ENCODE measurements at regions not wholly inside any gene's neighbourhood (a gene's known extent, or its start where the extent isn't known, plus 50 kb on each side); places are given as distances from the start of the nearest gene placed in this dataset.

- H3K4me1 ChIP-seq (ENCODE audit: control insufficient read depth in 1 of 2, insufficient read depth in 2 of 2, low read length in 2 of 2) = peaks cover 0 to 2% of the 10 kb centered on the region in 2 donors
- 39 to 43% methylated on average over 16 of the region's 16 CpGs for WGBS, 2 donors
- H3K9me3 ChIP-seq (ENCODE audit: control insufficient read depth, low read length) = no peaks in the 10 kb centered on the region
- DNase-seq (no peak), ATAC-seq (ENCODE audit: low FRiP score) (no peak)
- no peaks in the 10 kb centered on the region for H3K36me3 ChIP-seq (ENCODE audit: control insufficient read depth in 1 of 2, insufficient read depth in 2 of 2, low read length in 1 of 2)
- no peak overlapping the region for H3K27ac ChIP-seq (ENCODE audit: low read depth in 1 of 2, low read length in 2 of 2)
- intact Hi-C loops (cut with DNase I) = no loop called here
- no peaks in the 10 kb centered on the region for H3K27me3 ChIP-seq (ENCODE audit: control insufficient read depth in 1 of 2, insufficient read depth in 2 of 2, low read length in 1 of 2)
- peak overlapping the region in 1 of 2 donors; percentile 1 for H3K4me3 ChIP-seq (ENCODE audit: low read length in 2 of 2)
Measured at GRCh38 chr1:87685311-87686135, 356.8 kb downstream of the LMO4 start.

GRCh38 chr1:87686136-87686495 lies 357.4 kb downstream of the LMO4 start:
- DNase-seq = no peak
- WGBS, 2 donors = 84 to 86% methylated on average over 1 of the region's 1 CpG
- Histone ChIP-seq H3K4me1 (ENCODE audit: control insufficient read depth in 1 of 2, insufficient read depth in 2 of 2, low read length in 2 of 2) (peaks cover 0 to 2% of the 10 kb centered on the region in 2 donors), H3K36me3 (ENCODE audit: control insufficient read depth in 1 of 2, insufficient read depth in 2 of 2, low read length in 1 of 2) (no peaks in the 10 kb centered on the region), H3K27me3 (ENCODE audit: control insufficient read depth in 1 of 2, insufficient read depth in 2 of 2, low read length in 1 of 2) (no peaks in the 10 kb centered on the region), H3K9me3 (ENCODE audit: control insufficient read depth, low read length) (no peaks in the 10 kb centered on the region), H3K4me3 (ENCODE audit: low read length in 2 of 2) (no peak overlapping the region), H3K27ac (ENCODE audit: low read depth in 1 of 2, low read length in 2 of 2) (no peak overlapping the region)
- ATAC-seq (ENCODE audit: low FRiP score) = no peak
- intact Hi-C loops (cut with DNase I) = no loop called here

GRCh38 chr1:87686671-87687070 lies 358.0 kb downstream of the LMO4 start:
- intact Hi-C loops (cut with DNase I) = no loop called here
- no peak for DNase-seq
- ATAC-seq (ENCODE audit: low FRiP score) = no peak
- Histone ChIP-seq H3K36me3 (ENCODE audit: control insufficient read depth in 1 of 2, insufficient read depth in 2 of 2, low read length in 1 of 2) (no peaks in the 10 kb centered on the region), H3K4me3 (ENCODE audit: low read length in 2 of 2) (no peak overlapping the region), H3K9me3 (ENCODE audit: control insufficient read depth, low read length) (no peaks in the 10 kb centered on the region), H3K27me3 (ENCODE audit: control insufficient read depth in 1 of 2, insufficient read depth in 2 of 2, low read length in 1 of 2) (no peaks in the 10 kb centered on the region), H3K4me1 (ENCODE audit: control insufficient read depth in 1 of 2, insufficient read depth in 2 of 2, low read length in 2 of 2) (peaks cover 0 to 2% of the 10 kb centered on the region in 2 donors), H3K27ac (ENCODE audit: low read depth in 1 of 2, low read length in 2 of 2) (no peak overlapping the region)
- WGBS, 2 donors = 76 to 81% methylated on average over 1 of the region's 1 CpG

- no peak overlapping the region for H3K4me3 ChIP-seq (ENCODE audit: low read length in 2 of 2)
- intact Hi-C loops (cut with DNase I) = no loop called here
- no peak for DNase-seq
- no peaks in the 10 kb centered on the region for H3K9me3 ChIP-seq (ENCODE audit: control insufficient read depth, low read length)
- WGBS, 2 donors = 96 to 97% methylated on average over 5 of the region's 5 CpGs
- no peak for ATAC-seq (ENCODE audit: low FRiP score)
- H3K27me3 ChIP-seq (ENCODE audit: control insufficient read depth in 1 of 2, insufficient read depth in 2 of 2, low read length in 1 of 2) = no peaks in the 10 kb centered on the region
- H3K4me1 ChIP-seq (ENCODE audit: control insufficient read depth in 1 of 2, insufficient read depth in 2 of 2, low read length in 2 of 2) = no peaks in the 10 kb centered on the region
- no peak overlapping the region for H3K27ac ChIP-seq (ENCODE audit: low read depth in 1 of 2, low read length in 2 of 2)
- no peaks in the 10 kb centered on the region for H3K36me3 ChIP-seq (ENCODE audit: control insufficient read depth in 1 of 2, insufficient read depth in 2 of 2, low read length in 1 of 2)
Measured at GRCh38 chr1:87688136-87688535, 359.5 kb downstream of the LMO4 start.

- no peak for ATAC-seq (ENCODE audit: low FRiP score)
- Histone ChIP-seq H3K4me1 (ENCODE audit: control insufficient read depth in 1 of 2, insufficient read depth in 2 of 2, low read length in 2 of 2) (no peaks in the 10 kb centered on the region), H3K9me3 (ENCODE audit: control insufficient read depth, low read length) (no peaks in the 10 kb centered on the region), H3K36me3 (ENCODE audit: control insufficient read depth in 1 of 2, insufficient read depth in 2 of 2, low read length in 1 of 2) (no peaks in the 10 kb centered on the region), H3K27ac (ENCODE audit: low read depth in 1 of 2, low read length in 2 of 2) (no peak overlapping the region), H3K4me3 (ENCODE audit: low read length in 2 of 2) (no peak overlapping the region), H3K27me3 (ENCODE audit: control insufficient read depth in 1 of 2, insufficient read depth in 2 of 2, low read length in 1 of 2) (no peaks in the 10 kb centered on the region)
- intact Hi-C loops (cut with DNase I) = no loop called here
- DNase-seq = no peak
Measured at GRCh38 chr1:87689487-87689886, 360.8 kb downstream of the LMO4 start.

- no peak overlapping the region for H3K27ac ChIP-seq (ENCODE audit: low read depth in 1 of 2, low read length in 2 of 2)
- H3K4me1 ChIP-seq (ENCODE audit: control insufficient read depth in 1 of 2, insufficient read depth in 2 of 2, low read length in 2 of 2) = no peaks in the 10 kb centered on the region
- WGBS, 2 donors = 76 to 82% methylated on average over 2 of the region's 2 CpGs
- H3K36me3 ChIP-seq (ENCODE audit: control insufficient read depth in 1 of 2, insufficient read depth in 2 of 2, low read length in 1 of 2) = no peaks in the 10 kb centered on the region
- ATAC-seq (ENCODE audit: low FRiP score) (no peak), DNase-seq (no peak)
- H3K4me3 ChIP-seq (ENCODE audit: low read length in 2 of 2) = no peak overlapping the region
- no peaks in the 10 kb centered on the region for H3K9me3 ChIP-seq (ENCODE audit: control insufficient read depth, low read length)
- H3K27me3 ChIP-seq (ENCODE audit: control insufficient read depth in 1 of 2, insufficient read depth in 2 of 2, low read length in 1 of 2) = no peaks in the 10 kb centered on the region
- intact Hi-C loops (cut with DNase I) = no loop called here
Measured at GRCh38 chr1:87696483-87696882, 367.8 kb downstream of the LMO4 start.

GRCh38 chr1:87702455-87702854 lies 373.8 kb downstream of the LMO4 start:
- intact Hi-C loops (cut with DNase I) = no loop called here
- 91 to 98% methylated on average over 2 of the region's 2 CpGs for WGBS, 2 donors

GRCh38 chr1:87705233-87705632 lies 376.6 kb downstream of the LMO4 start:
- no peaks in the 10 kb centered on the region for H3K4me1 ChIP-seq (ENCODE audit: control insufficient read depth in 1 of 2, insufficient read depth in 2 of 2, low read length in 2 of 2)
- WGBS, 2 donors = 99% methylated on average over 4 of the region's 4 CpGs
- H3K36me3 ChIP-seq (ENCODE audit: control insufficient read depth in 1 of 2, insufficient read depth in 2 of 2, low read length in 1 of 2) = no peaks in the 10 kb centered on the region
- ATAC-seq (ENCODE audit: low FRiP score) = no peak
- no peak for DNase-seq
- H3K27ac ChIP-seq (ENCODE audit: low read depth in 1 of 2, low read length in 2 of 2) = no peak overlapping the region
- no peaks in the 10 kb centered on the region for H3K27me3 ChIP-seq (ENCODE audit: control insufficient read depth in 1 of 2, insufficient read depth in 2 of 2, low read length in 1 of 2)
- no peak overlapping the region for H3K4me3 ChIP-seq (ENCODE audit: low read length in 2 of 2)
- intact Hi-C loops (cut with DNase I) = no loop called here
- no peaks in the 10 kb centered on the region for H3K9me3 ChIP-seq (ENCODE audit: control insufficient read depth, low read length)

More at GRCh38 chr1:87702455-87702854, 373.8 kb downstream of the LMO4 start:
- Histone ChIP-seq H3K4me1 (ENCODE audit: control insufficient read depth in 1 of 2, insufficient read depth in 2 of 2, low read length in 2 of 2) (no peaks in the 10 kb centered on the region), H3K27me3 (ENCODE audit: control insufficient read depth in 1 of 2, insufficient read depth in 2 of 2, low read length in 1 of 2) (no peaks in the 10 kb centered on the region), H3K4me3 (ENCODE audit: low read length in 2 of 2) (no peak overlapping the region), H3K27ac (ENCODE audit: low read depth in 1 of 2, low read length in 2 of 2) (no peak overlapping the region), H3K36me3 (ENCODE audit: control insufficient read depth in 1 of 2, insufficient read depth in 2 of 2, low read length in 1 of 2) (no peaks in the 10 kb centered on the region), H3K9me3 (ENCODE audit: control insufficient read depth, low read length) (no peaks in the 10 kb centered on the region)
- no peak for DNase-seq
- ATAC-seq (ENCODE audit: low FRiP score) = no peak

GRCh38 chr1:87706203-87706602 lies 377.5 kb downstream of the LMO4 start:
- intact Hi-C loops (cut with DNase I) = no loop called here
- Histone ChIP-seq H3K4me1 (ENCODE audit: control insufficient read depth in 1 of 2, insufficient read depth in 2 of 2, low read length in 2 of 2) (no peaks in the 10 kb centered on the region), H3K36me3 (ENCODE audit: control insufficient read depth in 1 of 2, insufficient read depth in 2 of 2, low read length in 1 of 2) (no peaks in the 10 kb centered on the region), H3K27me3 (ENCODE audit: control insufficient read depth in 1 of 2, insufficient read depth in 2 of 2, low read length in 1 of 2) (no peaks in the 10 kb centered on the region), H3K4me3 (ENCODE audit: low read length in 2 of 2) (no peak overlapping the region), H3K27ac (ENCODE audit: low read depth in 1 of 2, low read length in 2 of 2) (no peak overlapping the region), H3K9me3 (ENCODE audit: control insufficient read depth, low read length) (no peaks in the 10 kb centered on the region)
- no peak for DNase-seq
- no peak for ATAC-seq (ENCODE audit: low FRiP score)

All from aorta (tissue), 5 donors.